ENCODE measurements at regions not wholly inside any gene's neighbourhood (a gene's known extent, or its start where the extent isn't known, plus 50 kb on each side); places are given as distances from the start of the nearest gene placed in this dataset.
"Not testable (repeated sequence)": the region's sequence is repeated elsewhere in the genome, so short reads cannot be mapped to it uniquely, and the experiment has no call there.

- intact Hi-C loops (cut with micrococcal nuclease) = no loop called here
Measured at GRCh38 chr4:171334549-171334948, 478.7 kb upstream of the GALNTL6 start.

GRCh38 chr4:171308661-171309060, 504.5 kb upstream of the GALNTL6 start:
- no peaks in the 10 kb centered on the region for H4K20me1 ChIP-seq (ENCODE audit: control insufficient read depth, insufficient read depth, low read length, poor library complexity, severe bottlenecking)
- H3K9me3 ChIP-seq (ENCODE audit: control extremely low read depth in 1 of 3, control insufficient read depth in 2 of 3, insufficient read depth in 1 of 3, low read length in 2 of 3) = no peaks in the 10 kb centered on the region
- no peak overlapping the region for H3K27ac ChIP-seq (ENCODE audit: low read length in 2 of 2)
- H3K27me3 ChIP-seq (replicated peaks in 1 of 4; ENCODE audit: control extremely low read depth in 1 of 4, control insufficient read depth in 3 of 4, insufficient read depth in 4 of 4, low read length in 3 of 4) = no peaks in the 10 kb centered on the region
- TF ChIP-seq CTCF (IDR thresholded peaks at IDR 0.05) (no peak), EZH2 (IDR thresholded peaks at IDR 0.05; ENCODE audit: borderline replicate concordance, insufficient read depth, low read depth, low read length, poor library complexity, severe bottlenecking) (no peak)
- intact Hi-C loops (cut with micrococcal nuclease) = no loop called here
- H3K4me2 ChIP-seq (replicated peaks; ENCODE audit: low read depth, low read length, poor library complexity, severe bottlenecking) = no peak overlapping the region
- H3K4me1 Mint-ChIP-seq = no peaks in the 10 kb centered on the region
- H3K9ac ChIP-seq (ENCODE audit: low read length) = no peak overlapping the region
- no peak for ATAC-seq (ENCODE audit: low read depth)
- H3K4me3 Mint-ChIP-seq = no peak overlapping the region
- no peaks in the 10 kb centered on the region for H3K27me3 Mint-ChIP-seq
- no peaks in the 10 kb centered on the region for H3K79me2 ChIP-seq (ENCODE audit: control insufficient read depth, insufficient read depth, low read length)
- ChIA-PET CTCF (no interaction called here), POLR2A (no interaction called here)
- H3K27ac Mint-ChIP-seq = no peak overlapping the region
- no peak overlapping the region for H2AFZ ChIP-seq (ENCODE audit: insufficient read depth, low read depth, low read length, poor library complexity, severe bottlenecking)
- H3K4me1 ChIP-seq (ENCODE audit: control insufficient read depth in 2 of 2, insufficient read depth in 2 of 2, low read length in 2 of 2) = no peaks in the 10 kb centered on the region
- no peaks in the 10 kb centered on the region for H3K36me3 ChIP-seq (replicated peaks in 1 of 2; ENCODE audit: control extremely low read depth in 1 of 2, control insufficient read depth in 1 of 2, extremely low read depth in 1 of 2, insufficient read depth in 2 of 2, low read length in 1 of 2)
- no peak for DNase-seq
- no peak overlapping the region for H3K4me3 ChIP-seq (ENCODE audit: control extremely low read depth in 1 of 5, extremely low read depth in 1 of 5, insufficient read depth in 1 of 5, low read depth in 2 of 5, low read length in 4 of 5)
- no peaks in the 10 kb centered on the region for H3K9me3 Mint-ChIP-seq (ENCODE audit: insufficient read depth)

More at GRCh38 chr4:171334549-171334948, 478.7 kb upstream of the GALNTL6 start:
- TF ChIP-seq EZH2 (IDR thresholded peaks at IDR 0.05; ENCODE audit: borderline replicate concordance, insufficient read depth, low read depth, low read length, poor library complexity, severe bottlenecking) (no peak), CTCF (IDR thresholded peaks at IDR 0.05) (no peak)
- Histone ChIP-seq H3K27me3 (replicated peaks in 1 of 4; ENCODE audit: control extremely low read depth in 1 of 4, control insufficient read depth in 3 of 4, insufficient read depth in 4 of 4, low read length in 3 of 4) (no peaks in the 10 kb centered on the region), H3K9ac (ENCODE audit: low read length) (no peak overlapping the region), H2AFZ (ENCODE audit: insufficient read depth, low read depth, low read length, poor library complexity, severe bottlenecking) (no peak overlapping the region), H4K20me1 (ENCODE audit: control insufficient read depth, insufficient read depth, low read length, poor library complexity, severe bottlenecking) (no peaks in the 10 kb centered on the region), H3K36me3 (replicated peaks in 1 of 2; ENCODE audit: control extremely low read depth in 1 of 2, control insufficient read depth in 1 of 2, extremely low read depth in 1 of 2, insufficient read depth in 2 of 2, low read length in 1 of 2) (no peaks in the 10 kb centered on the region), H3K4me3 (ENCODE audit: control extremely low read depth in 1 of 5, extremely low read depth in 1 of 5, insufficient read depth in 1 of 5, low read depth in 2 of 5, low read length in 4 of 5) (no peak overlapping the region), H3K4me1 (ENCODE audit: control insufficient read depth in 2 of 2, insufficient read depth in 2 of 2, low read length in 2 of 2) (no peaks in the 10 kb centered on the region), H3K4me2 (replicated peaks; ENCODE audit: low read depth, low read length, poor library complexity, severe bottlenecking) (no peak overlapping the region), H3K79me2 (ENCODE audit: control insufficient read depth, insufficient read depth, low read length) (no peaks in the 10 kb centered on the region), H3K27ac (ENCODE audit: low read length in 2 of 2) (no peak overlapping the region), H3K9me3 (ENCODE audit: control extremely low read depth in 1 of 3, control insufficient read depth in 2 of 3, insufficient read depth in 1 of 3, low read length in 2 of 3) (peaks cover 0 to 3% (median 2%) of the 10 kb centered on the region in 3 donors)
- CTCF ChIA-PET = no interaction called here
- DNase-seq (no peak), ATAC-seq (ENCODE audit: low read depth) (peak; percentile 24)
- WGBS (ENCODE audit: insufficient coverage) = no CpG with 5 or more reads among the region's 4 CpGs
- Mint-ChIP-seq H3K4me1 (no peaks in the 10 kb centered on the region), H3K27ac (no peak overlapping the region), H3K9me3 (ENCODE audit: insufficient read depth) (no peaks in the 10 kb centered on the region), H3K27me3 (no peaks in the 10 kb centered on the region), H3K4me3 (no peak overlapping the region)
- POLR2A ChIA-PET = no interaction called here

- H3K27ac Mint-ChIP-seq; H3K9me3 Mint-ChIP-seq (ENCODE audit: insufficient read depth); H3K27ac ChIP-seq (ENCODE audit: low read length in 2 of 2); CTCF ChIA-PET; H3K27me3 ChIP-seq (replicated peaks in 1 of 4; ENCODE audit: control extremely low read depth in 1 of 4, control insufficient read depth in 3 of 4, insufficient read depth in 4 of 4, low read length in 3 of 4); H2AFZ ChIP-seq (ENCODE audit: insufficient read depth, low read depth, low read length, poor library complexity, severe bottlenecking); ATAC-seq (ENCODE audit: low read depth); H3K4me3 Mint-ChIP-seq; H3K4me1 Mint-ChIP-seq; H3K79me2 ChIP-seq (ENCODE audit: control insufficient read depth, insufficient read depth, low read length); H4K20me1 ChIP-seq (ENCODE audit: control insufficient read depth, insufficient read depth, low read length, poor library complexity, severe bottlenecking); H3K4me3 ChIP-seq (ENCODE audit: control extremely low read depth in 1 of 5, extremely low read depth in 1 of 5, insufficient read depth in 1 of 5, low read depth in 2 of 5, low read length in 4 of 5); intact Hi-C loops (cut with micrococcal nuclease); H3K4me2 ChIP-seq (replicated peaks; ENCODE audit: low read depth, low read length, poor library complexity, severe bottlenecking); DNase-seq; H3K4me1 ChIP-seq (ENCODE audit: control insufficient read depth in 2 of 2, insufficient read depth in 2 of 2, low read length in 2 of 2); H3K36me3 ChIP-seq (replicated peaks in 1 of 2; ENCODE audit: control extremely low read depth in 1 of 2, control insufficient read depth in 1 of 2, extremely low read depth in 1 of 2, insufficient read depth in 2 of 2, low read length in 1 of 2); H3K27me3 Mint-ChIP-seq; POLR2A ChIA-PET; H3K9ac ChIP-seq (ENCODE audit: low read length); H3K9me3 ChIP-seq (ENCODE audit: control extremely low read depth in 1 of 3, control insufficient read depth in 2 of 3, insufficient read depth in 1 of 3, low read length in 2 of 3): not testable (repeated sequence)
- 94% methylated on average over 49 of the region's 52 CpGs for WGBS (ENCODE audit: insufficient coverage)
Measured at GRCh38 chr4:171298048-171298718, 515.0 kb upstream of the GALNTL6 start.
